ENCODE measurements at regions not wholly inside any gene's neighbourhood (a gene's known extent, or its start where the extent isn't known, plus 50 kb on each side); places are given as distances from the start of the nearest gene placed in this dataset.

DNA sequence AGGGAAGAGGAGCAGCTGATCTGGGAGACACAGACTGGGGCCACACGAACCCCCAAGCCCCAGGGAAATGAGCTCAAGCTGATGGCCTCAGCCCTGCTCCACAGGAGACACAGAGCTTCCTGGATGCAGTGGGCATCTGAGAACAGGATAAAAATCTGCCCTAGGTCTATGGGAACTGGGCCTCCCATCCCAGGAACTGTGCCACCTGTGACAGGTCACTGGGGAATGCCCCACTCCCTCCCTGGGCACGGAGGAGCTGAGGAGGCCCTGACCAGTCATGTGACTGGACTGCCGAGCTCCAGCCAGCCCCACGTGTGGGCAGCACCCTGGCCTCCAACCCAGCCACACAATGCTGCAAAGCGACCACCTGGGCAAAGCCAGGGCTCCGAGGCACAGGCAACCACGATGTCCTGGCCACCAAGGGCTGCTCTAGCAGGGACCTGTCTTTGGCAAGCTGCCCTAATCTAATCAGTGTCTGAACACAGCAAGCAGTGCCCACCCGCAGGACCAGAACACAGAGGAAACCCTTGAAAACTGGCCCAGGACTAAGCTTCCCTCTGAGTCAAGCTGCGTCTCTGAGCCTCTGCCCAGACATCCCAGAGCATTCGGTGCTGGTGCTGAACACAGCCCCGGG is 57.8 kb upstream of the ID2 start:
- in situ Hi-C loops (cut with MboI; ENCODE audit: low sequenced_read_pairs) = no loop called here

DNA sequence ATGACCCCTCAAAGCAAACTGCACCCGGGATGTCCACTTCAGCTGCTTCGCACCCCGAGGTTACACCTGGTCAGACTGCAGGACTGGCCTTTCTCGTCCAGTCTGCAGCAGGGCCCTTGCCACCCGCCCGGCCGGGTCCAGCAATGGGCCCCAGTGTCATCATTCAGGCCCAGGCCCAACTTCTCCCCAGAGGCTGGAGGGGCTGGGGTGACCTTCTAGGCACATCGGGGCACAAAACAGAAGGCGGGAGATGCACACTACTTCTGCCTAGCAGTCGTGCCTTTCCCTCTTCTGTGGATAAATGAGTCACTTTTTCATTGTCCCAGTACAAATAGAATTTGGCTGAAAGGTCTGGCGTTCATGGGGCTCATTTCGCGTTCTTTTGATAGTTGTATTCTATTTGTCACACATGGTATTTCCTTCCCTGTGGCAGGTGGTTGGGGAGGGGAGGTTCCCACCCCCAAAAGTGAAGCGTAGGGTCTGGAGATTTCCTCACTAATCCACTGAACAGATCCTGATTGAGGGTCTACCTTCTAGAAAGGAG is 56.9 kb upstream of the ID2 start:
- in situ Hi-C loops (cut with MboI; ENCODE audit: low sequenced_read_pairs) = no loop called here

GRCh38 chr2:8625399-8626300 is 56.2 kb upstream of the ID2 start:
- in situ Hi-C loops (cut with MboI; ENCODE audit: low sequenced_read_pairs) = no loop called here

- in situ Hi-C loops (cut with MboI; ENCODE audit: low sequenced_read_pairs) = no loop called here
Measured at GRCh38 chr2:8626572-8626971, 55.3 kb upstream of the ID2 start.

- in situ Hi-C loops (cut with MboI; ENCODE audit: low sequenced_read_pairs) = no loop called here
Measured at GRCh38 chr2:8627019-8627691, 54.7 kb upstream of the ID2 start.

DNA sequence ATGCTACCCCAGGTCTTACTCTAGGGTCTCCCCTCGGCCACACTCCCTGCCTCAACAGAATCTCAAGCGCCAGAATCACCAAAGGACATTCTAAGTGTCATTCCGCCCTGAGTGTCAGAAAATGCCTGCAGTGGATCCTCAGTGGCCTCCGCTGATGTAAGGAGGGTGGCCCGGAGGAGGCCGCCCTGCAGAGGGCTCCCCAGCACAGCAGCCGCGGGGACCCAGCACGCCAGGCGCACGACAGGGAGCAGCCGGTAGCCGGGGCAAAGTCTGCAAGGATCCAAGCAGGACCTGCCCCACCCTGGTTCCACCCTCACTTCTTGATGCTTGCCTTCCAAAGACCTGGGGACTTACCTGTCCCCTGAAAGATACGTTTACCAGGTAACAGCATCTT is 54.2 kb upstream of the ID2 start:
- in situ Hi-C loops (cut with MboI; ENCODE audit: low sequenced_read_pairs) = no loop called here

- in situ Hi-C loops (cut with MboI; ENCODE audit: low sequenced_read_pairs) = no loop called here
Measured at GRCh38 chr2:8628179-8628865, 53.5 kb upstream of the ID2 start.

DNA sequence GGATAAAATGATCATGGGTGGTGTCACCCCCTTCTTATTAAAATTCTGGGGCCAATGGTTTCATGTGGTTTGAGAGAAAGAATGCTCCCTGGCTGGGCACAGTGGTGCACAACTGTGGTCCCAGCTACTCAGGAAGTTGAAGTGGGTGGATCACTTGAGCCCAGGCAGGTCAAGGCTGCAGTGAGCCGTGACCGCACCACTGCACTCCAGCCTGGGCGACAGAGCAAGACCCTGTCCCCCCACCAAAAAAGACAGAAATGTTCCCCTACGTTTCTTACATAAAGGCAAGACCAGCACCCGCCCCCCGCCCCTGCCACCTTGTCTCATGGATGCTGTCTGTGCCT is 53.0 kb upstream of the ID2 start:
- in situ Hi-C loops (cut with MboI; ENCODE audit: low sequenced_read_pairs) = no loop called here

GRCh38 chr2:8629402-8629801 is 52.5 kb upstream of the ID2 start:
- in situ Hi-C loops (cut with MboI; ENCODE audit: low sequenced_read_pairs) = no loop called here

DNA sequence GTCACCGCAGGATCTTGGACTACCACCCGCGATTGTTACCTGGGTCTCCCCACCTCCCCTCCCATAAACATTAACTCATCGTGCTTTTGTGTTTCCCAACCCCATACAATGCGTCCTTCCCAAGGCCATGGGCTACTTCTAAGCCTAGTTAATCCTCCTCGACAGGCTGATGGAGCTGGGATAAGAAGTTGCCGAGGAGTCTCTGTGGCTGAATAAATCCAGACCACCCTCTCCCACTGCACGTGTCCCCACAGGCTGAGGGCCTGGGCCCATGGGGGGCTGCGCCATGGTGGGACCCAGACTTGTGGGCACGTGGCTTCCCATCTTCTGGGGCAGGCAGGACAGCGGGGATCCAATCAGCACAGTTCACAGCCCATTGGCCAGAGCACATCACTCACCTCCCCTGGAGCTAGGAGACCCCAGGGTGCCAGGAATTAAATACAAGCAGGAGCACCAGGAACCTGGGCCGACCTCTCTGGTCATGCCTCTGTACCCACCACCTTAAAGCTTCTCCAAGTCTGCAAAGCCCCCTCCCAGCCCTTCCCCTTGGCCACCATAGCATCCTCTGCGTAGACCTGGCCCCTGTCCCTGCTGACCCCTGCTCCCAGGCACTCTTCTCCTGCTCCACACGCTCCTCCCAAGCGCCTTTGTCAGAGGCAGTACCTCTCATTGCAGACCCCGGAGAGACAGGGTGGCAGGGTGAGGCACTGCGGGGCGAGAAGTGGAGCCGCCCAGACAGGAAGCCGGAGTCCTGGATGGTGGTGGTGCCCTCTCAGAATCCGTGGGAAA is 51.0 kb upstream of the ID2 start:
- in situ Hi-C loops (cut with MboI; ENCODE audit: low sequenced_read_pairs) = no loop called here

GRCh38 chr2:8631465-8632005 is 50.3 kb upstream of the ID2 start:
- in situ Hi-C loops (cut with MboI; ENCODE audit: low sequenced_read_pairs) = no loop called here
